Lower leg skin (tissue), 4 donors: ENCODE measurements at regions not wholly inside any gene's neighbourhood (a gene's known extent, or its start where the extent isn't known, plus 50 kb on each side); places are given as distances from the start of the nearest gene placed in this dataset.

ENCODE experiments used
- DNase-seq, 2 donors: peaks; one replicate each; pipeline ENCODE4 v3.0.0-alpha.2; 2019; ENCODE audit warnings: low spot score in 2 of 2
- H3K4me3 ChIP-seq: fragments of 200-600 bp; sonication (generic); 2 replicates; pipeline ENCODE4 v1.5.1; 2017; ENCODE audit warnings: mild to moderate bottlenecking, low read depth; ENCODE audit not compliant: poor library complexity, severe bottlenecking
- CTCF ChIP-seq, 3 donors: fragments of 450-650 bp; IDR thresholded peaks; one replicate each; pipeline ENCODE4 v1.5.1; 2016; ENCODE audit warnings: antibody characterized with exemption in 3 of 3, mild to moderate bottlenecking in 3 of 3, moderate library complexity in 2 of 3
- POLR2A ChIP-seq, 2 donors: fragments of 450-650 bp; IDR thresholded peaks; one replicate each; pipeline ENCODE4 v1.6.1; 2016 to 2017; ENCODE audit warnings: antibody characterized with exemption in 2 of 2, mild to moderate bottlenecking in 1 of 2, moderate library complexity in 1 of 2
- WGBS, 2 donors: methylation state at CpG; one replicate each; pipeline ENCODE4 v1.1.5; 2018; 5-methylcytosine and 5-hydroxymethylcytosine counted together
- intact Hi-C: fragments of 100-400 bp; cut with DNase I; formaldehyde crosslinking; loops from one replicate; pipeline ENCODE4 v1.15.0; 2023; ENCODE audit warnings: low total_unique reads

- no peak for DNase-seq
- intact Hi-C loops = no loop called here
- H3K4me3 ChIP-seq = no peak overlapping the region
- 29 to 37% methylated on average over 3 to 4 of the region's 4 CpGs for WGBS, 2 donors
- no peak for TF ChIP-seq CTCF (IDR thresholded peaks at IDR 0.05)
- no peak for TF ChIP-seq POLR2A (IDR thresholded peaks at IDR 0.05)
These were observed 233.6 kb downstream of the ZNF674 start for GRCh38 chrX:46311581-46312120.

- TF ChIP-seq POLR2A (IDR thresholded peaks at IDR 0.05) = no peak
- TF ChIP-seq CTCF (IDR thresholded peaks at IDR 0.05) = no peak
- 44 to 55% methylated on average over 4 of the region's 4 CpGs for WGBS, 2 donors
- DNase-seq = no peak
- H3K4me3 ChIP-seq = no peak overlapping the region
- intact Hi-C loops = no loop called here
These were observed 234.3 kb downstream of the ZNF674 start for GRCh38 chrX:46310815-46311497.

GRCh38 chrX:46308110-46308509 lies 237.1 kb downstream of the ZNF674 start:
- no peak for TF ChIP-seq POLR2A (IDR thresholded peaks at IDR 0.05)
- TF ChIP-seq CTCF (IDR thresholded peaks at IDR 0.05) = no peak
- peak in 1 of 2 donors; percentile 20 for DNase-seq
- intact Hi-C loops = no loop called here
- 36 to 44% methylated on average over 3 of the region's 3 CpGs for WGBS, 2 donors
- no peak overlapping the region for H3K4me3 ChIP-seq

GRCh38 chrX:46306103-46306502 lies 239.1 kb downstream of the ZNF674 start:
- WGBS, 2 donors = 66 to 70% methylated on average over 3 of the region's 3 CpGs
- H3K4me3 ChIP-seq = no peak overlapping the region
- DNase-seq = no peak
- intact Hi-C loops = no loop called here
- TF ChIP-seq CTCF (IDR thresholded peaks at IDR 0.05) (no peak), POLR2A (IDR thresholded peaks at IDR 0.05) (no peak)

GRCh38 chrX:46305431-46305830 lies 239.8 kb downstream of the ZNF674 start:
- TF ChIP-seq POLR2A (IDR thresholded peaks at IDR 0.05) (no peak), CTCF (IDR thresholded peaks at IDR 0.05) (no peak)
- intact Hi-C loops = no loop called here

GRCh38 chrX:46301903-46302302 lies 243.3 kb downstream of the ZNF674 start:
- 73 to 96% methylated on average over 2 of the region's 2 CpGs for WGBS, 2 donors
- TF ChIP-seq CTCF (IDR thresholded peaks at IDR 0.05) (no peak), POLR2A (IDR thresholded peaks at IDR 0.05) (no peak)
- intact Hi-C loops = no loop called here

More at GRCh38 chrX:46305431-46305830, 239.8 kb downstream of the ZNF674 start:
- WGBS, 2 donors = 83% methylated on average over 2 of the region's 2 CpGs
- no peak for DNase-seq
- no peak overlapping the region for H3K4me3 ChIP-seq

More at GRCh38 chrX:46301903-46302302, 243.3 kb downstream of the ZNF674 start:
- no peak for DNase-seq
- H3K4me3 ChIP-seq = no peak overlapping the region
